ENCODE measurements at regions not wholly inside any gene's neighbourhood (a gene's known extent, or its start where the extent isn't known, plus 50 kb on each side); places are given as distances from the start of the nearest gene placed in this dataset.

DNA sequence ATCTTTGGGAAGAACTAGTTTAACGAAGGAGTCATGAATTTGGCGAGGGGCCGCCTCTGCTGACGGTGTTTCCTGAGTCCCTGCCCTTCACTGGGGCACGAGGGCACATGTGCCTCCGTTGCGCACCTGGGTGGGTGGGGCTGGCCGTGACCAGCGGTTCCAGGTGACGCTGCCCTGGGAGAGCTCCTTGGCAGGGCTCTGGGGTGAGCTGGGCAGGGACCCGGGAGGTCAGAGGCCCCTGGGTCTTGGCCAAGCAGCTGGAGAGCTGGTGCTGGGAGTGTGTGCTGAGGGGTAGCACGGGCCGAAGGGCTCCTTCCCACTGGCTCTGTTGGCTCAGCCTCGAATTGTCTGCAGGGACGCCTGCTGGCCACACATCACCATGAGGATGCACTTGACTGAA lies 104.6 kb downstream of the RTP5 start:
- TF ChIP-seq TAF1 (IDR thresholded peaks at IDR 0.05; ENCODE audit: borderline replicate concordance, insufficient read depth, low read length): no peak
- no peak for TF ChIP-seq FOXP2 (optimal IDR thresholded peaks at IDR 0.05; ENCODE audit: borderline replicate concordance, extremely low read depth, extremely low read length, insufficient read depth)
- TF ChIP-seq, protein P1, sequence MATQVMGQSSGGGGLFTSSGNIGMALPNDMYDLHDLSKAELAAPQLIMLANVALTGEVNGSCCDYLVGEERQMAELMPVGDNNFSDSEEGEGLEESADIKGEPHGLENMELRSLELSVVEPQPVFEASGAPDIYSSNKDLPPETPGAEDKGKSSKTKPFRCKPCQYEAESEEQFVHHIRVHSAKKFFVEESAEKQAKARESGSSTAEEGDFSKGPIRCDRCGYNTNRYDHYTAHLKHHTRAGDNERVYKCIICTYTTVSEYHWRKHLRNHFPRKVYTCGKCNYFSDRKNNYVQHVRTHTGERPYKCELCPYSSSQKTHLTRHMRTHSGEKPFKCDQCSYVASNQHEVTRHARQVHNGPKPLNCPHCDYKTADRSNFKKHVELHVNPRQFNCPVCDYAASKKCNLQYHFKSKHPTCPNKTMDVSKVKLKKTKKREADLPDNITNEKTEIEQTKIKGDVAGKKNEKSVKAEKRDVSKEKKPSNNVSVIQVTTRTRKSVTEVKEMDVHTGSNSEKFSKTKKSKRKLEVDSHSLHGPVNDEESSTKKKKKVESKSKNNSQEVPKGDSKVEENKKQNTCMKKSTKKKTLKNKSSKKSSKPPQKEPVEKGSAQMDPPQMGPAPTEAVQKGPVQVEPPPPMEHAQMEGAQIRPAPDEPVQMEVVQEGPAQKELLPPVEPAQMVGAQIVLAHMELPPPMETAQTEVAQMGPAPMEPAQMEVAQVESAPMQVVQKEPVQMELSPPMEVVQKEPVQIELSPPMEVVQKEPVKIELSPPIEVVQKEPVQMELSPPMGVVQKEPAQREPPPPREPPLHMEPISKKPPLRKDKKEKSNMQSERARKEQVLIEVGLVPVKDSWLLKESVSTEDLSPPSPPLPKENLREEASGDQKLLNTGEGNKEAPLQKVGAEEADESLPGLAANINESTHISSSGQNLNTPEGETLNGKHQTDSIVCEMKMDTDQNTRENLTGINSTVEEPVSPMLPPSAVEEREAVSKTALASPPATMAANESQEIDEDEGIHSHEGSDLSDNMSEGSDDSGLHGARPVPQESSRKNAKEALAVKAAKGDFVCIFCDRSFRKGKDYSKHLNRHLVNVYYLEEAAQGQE (IDR thresholded peaks at IDR 0.05; ENCODE audit: insufficient read depth in 1 of 2, low read depth in 2 of 2, low read length in 2 of 2): no peak
- no peak for TF ChIP-seq SIN3A (IDR thresholded peaks at IDR 0.05; ENCODE audit: borderline replicate concordance, insufficient read depth, low read length)
- TF ChIP-seq POLR2AphosphoS5 (IDR thresholded peaks at IDR 0.05; ENCODE audit: low read depth, low read length): no peak

DNA sequence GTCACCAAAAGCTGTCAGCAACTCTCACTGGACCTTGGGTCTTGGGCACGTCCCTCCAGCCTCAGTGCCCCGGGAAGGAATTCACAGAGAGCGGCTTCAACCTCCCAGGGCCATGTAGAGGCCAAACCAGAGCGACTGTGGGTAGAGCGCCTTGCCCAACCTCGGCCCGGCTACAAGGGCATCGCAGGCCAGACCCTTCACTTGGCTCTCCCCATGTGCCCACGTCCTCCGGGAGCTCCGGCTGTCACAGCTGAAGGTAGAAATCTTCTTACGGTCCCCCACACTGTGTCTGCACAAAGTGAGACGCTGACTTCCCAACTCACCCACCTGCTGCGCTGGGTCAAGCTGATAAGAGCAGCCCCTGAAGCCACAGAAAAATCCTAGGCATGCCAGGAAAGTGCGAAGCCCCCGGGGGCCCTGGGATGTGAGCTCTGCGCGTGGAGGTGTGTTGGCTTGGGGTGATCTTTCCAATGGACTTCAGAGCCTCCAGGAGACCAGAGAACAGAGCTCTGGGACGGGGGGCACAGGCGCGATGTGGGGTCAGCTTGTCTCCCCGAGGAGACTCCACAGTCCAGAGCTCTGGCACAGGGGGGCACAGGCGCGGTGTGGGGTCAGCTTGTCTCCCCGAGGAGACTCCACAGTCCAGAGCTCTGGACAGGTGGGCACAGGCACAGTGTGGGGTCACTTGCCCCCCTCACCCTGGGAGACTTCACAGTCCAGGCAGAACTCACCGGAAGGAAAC lies 105.5 kb downstream of the RTP5 start:
- TF ChIP-seq POLR2AphosphoS5 (IDR thresholded peaks at IDR 0.05; ENCODE audit: low read depth, low read length): no peak

DNA sequence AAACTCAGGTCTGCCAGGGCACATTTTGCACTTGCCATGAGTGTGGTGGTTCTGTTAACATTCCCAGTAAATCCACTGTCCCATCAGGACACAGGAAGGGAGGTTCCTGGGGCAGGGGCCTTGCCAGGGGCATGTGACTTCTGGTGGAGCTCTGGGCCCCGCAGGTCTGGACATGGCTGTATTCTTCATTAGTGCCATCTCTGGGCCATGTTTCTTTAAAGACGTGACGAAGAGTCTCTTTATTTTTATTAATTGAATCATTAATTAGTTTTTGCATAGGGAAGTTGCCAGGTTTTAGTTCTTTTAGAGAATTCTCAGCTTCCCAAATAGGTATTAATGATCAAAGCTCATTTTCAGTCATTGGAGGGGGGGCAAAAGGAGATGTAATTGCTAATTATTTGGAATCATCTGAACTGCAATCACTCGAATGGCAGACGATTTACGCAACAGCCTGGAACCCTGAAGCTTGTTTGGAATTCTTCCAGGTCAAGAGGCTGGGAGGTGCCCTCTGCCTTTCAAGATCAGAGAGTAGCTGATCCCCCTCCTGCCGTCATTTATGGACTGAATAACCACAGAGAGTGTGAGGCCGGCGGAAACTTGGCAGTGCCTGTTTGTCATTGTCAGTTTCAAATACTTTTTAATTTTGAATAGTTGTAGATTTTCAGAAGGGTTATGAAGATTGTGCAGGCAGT lies 106.2 kb downstream of the RTP5 start:
- no peak for TF ChIP-seq POLR2AphosphoS5 (IDR thresholded peaks at IDR 0.05; ENCODE audit: low read depth, low read length)

DNA sequence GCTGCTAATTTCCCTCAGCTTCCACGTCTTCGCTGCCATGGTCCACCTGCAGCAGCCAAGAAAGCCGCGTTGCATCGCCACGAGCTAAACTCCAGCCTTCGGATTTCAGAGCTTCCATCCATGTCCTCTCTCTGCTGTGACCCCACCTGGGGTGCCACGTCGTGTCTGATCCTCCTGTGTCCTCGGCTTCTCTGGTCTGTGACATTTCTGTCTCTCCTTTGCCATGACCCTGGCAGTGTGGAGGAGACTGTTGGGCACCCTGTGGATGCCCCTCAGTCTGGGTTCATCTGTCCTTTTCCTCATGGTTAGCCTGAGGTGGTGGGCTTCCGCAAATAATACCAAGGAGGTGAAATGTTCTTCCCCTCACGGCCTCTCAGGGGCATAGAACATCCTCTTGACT lies 106.8 kb downstream of the RTP5 start:
- TF ChIP-seq SIN3A (IDR thresholded peaks at IDR 0.05; ENCODE audit: borderline replicate concordance, insufficient read depth, low read length) (no peak), FOXP2 (optimal IDR thresholded peaks at IDR 0.05; ENCODE audit: borderline replicate concordance, extremely low read depth, extremely low read length, insufficient read depth) (no peak)
- TF ChIP-seq, protein P1 (IDR thresholded peaks at IDR 0.05; ENCODE audit: insufficient read depth in 1 of 2, low read depth in 2 of 2, low read length in 2 of 2): no peak

DNA sequence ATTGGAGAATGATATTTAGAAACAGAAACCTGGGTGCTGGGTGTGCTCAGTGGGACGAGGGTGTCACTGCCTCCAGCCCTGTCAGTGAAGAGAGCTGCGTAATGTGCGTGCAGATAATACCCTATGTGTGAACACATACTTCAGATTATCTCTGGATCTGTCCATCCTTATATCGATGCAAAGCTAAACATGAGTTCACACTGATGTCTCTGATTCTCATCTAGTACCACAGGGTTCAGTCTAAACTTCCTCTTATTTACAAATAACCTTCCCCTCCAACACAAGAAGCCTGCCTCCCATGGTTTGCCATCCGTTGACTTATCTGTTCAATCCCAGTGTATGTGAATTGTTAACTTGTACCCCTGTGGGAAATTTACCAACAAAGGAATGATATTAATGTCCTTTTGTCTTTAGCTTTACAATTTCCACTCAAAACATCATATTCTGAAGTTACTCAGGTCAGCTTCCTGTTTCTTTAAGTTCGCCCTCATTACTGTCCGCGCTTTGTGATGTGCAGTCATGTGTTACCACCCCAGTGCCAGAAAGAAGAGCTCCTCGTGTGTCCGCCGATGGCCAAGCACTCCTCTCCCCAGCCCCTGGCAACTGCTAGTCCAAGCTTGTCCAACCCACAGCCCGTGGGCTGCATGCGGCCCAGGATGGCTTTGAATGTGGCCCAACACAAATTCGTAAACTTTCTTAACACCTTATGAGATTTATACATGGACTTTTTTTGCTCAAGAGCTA lies 108.2 kb downstream of the RTP5 start:
- TF ChIP-seq POLR2AphosphoS5 (IDR thresholded peaks at IDR 0.05; ENCODE audit: low read depth, low read length) (no peak), SIN3A (IDR thresholded peaks at IDR 0.05; ENCODE audit: borderline replicate concordance, insufficient read depth, low read length) (no peak), TAF1 (IDR thresholded peaks at IDR 0.05; ENCODE audit: borderline replicate concordance, insufficient read depth, low read length) (no peak), FOXP2 (optimal IDR thresholded peaks at IDR 0.05; ENCODE audit: borderline replicate concordance, extremely low read depth, extremely low read length, insufficient read depth) (no peak)
- TF ChIP-seq, protein P1 (IDR thresholded peaks at IDR 0.05; ENCODE audit: insufficient read depth in 1 of 2, low read depth in 2 of 2, low read length in 2 of 2): no peak

DNA sequence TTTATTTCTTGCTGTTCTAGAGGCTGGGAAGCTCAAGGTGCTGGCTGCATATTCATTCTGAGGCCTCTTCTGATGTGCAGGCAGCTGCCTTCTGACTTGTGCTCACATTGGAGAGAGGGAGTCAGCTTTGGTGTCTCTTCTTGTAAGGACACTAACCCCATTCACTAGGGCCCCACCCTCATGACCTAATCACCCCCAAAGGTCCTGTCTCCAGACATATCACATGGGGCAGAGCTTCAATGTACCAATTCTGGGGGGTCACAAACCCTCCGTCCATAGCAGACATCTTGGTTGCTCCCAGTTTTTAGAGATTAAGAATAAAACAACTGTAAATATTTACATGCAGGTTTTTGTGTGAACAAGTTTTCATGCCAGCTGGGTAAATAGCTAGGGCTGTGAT lies 109.1 kb downstream of the RTP5 start:
- TF ChIP-seq FOXP2 (optimal IDR thresholded peaks at IDR 0.05; ENCODE audit: borderline replicate concordance, extremely low read depth, extremely low read length, insufficient read depth) (no peak), TAF1 (IDR thresholded peaks at IDR 0.05; ENCODE audit: borderline replicate concordance, insufficient read depth, low read length) (no peak), SIN3A (IDR thresholded peaks at IDR 0.05; ENCODE audit: borderline replicate concordance, insufficient read depth, low read length) (no peak), POLR2AphosphoS5 (IDR thresholded peaks at IDR 0.05; ENCODE audit: low read depth, low read length) (no peak)
- TF ChIP-seq, protein P1 (IDR thresholded peaks at IDR 0.05; ENCODE audit: insufficient read depth in 1 of 2, low read depth in 2 of 2, low read length in 2 of 2): no peak
